ENCODE measurements at regions not wholly inside any gene's neighbourhood (a gene's known extent, or its start where the extent isn't known, plus 50 kb on each side); places are given as distances from the start of the nearest gene placed in this dataset.

- TF ChIP-seq EZH2 (IDR thresholded peaks at IDR 0.05; ENCODE audit: borderline replicate concordance, low read depth, low read length, poor library complexity, severe bottlenecking) (no peak), CTCF (conservative IDR thresholded peaks at IDR 0.05; ENCODE audit: low read depth, low read length) (no peak)
Measured at GRCh38 chr7:91717681-91718470, 162.6 kb downstream of the MTERF1 start.

Data from A673 (cell line).